Kidney epithelial cell (primary cell): ENCODE measurements at regions not wholly inside any gene's neighbourhood (a gene's known extent, or its start where the extent isn't known, plus 50 kb on each side); places are given as distances from the start of the nearest gene placed in this dataset.

ENCODE experiments used
- DNase-seq: peaks from one replicate; pipeline ENCODE4 v3.0.0-alpha.2; 2010; ENCODE audit warnings: low read depth
- H3K27me3 ChIP-seq: 2 replicates; pipeline ENCODE4 v1.6.0; 2011; ENCODE audit warnings: low read length; ENCODE audit not compliant: control insufficient read depth, insufficient read depth
- H3K36me3 ChIP-seq: 2 replicates; pipeline ENCODE4 v1.5.1; 2011; ENCODE audit warnings: low read length; ENCODE audit not compliant: control insufficient read depth, insufficient read depth
- H3K4me3 ChIP-seq: 2 replicates; pipeline ENCODE4 v1.5.1; 2011; ENCODE audit warnings: low read depth, mild to moderate bottlenecking, control low read depth, low read length
- CTCF ChIP-seq: IDR thresholded peaks from 2 replicates; pipeline ENCODE4 v1.5.1; 2011; ENCODE audit warnings: mild to moderate bottlenecking, moderate library complexity, low read length, control low read depth, inconsistent platforms; ENCODE audit not compliant: insufficient read depth, poor library complexity, severe bottlenecking

- no peak for DNase-seq
- TF ChIP-seq CTCF = no peak
- Histone ChIP-seq H3K27me3 (no peaks in the 10 kb centered on the region), H3K36me3 (no peaks in the 10 kb centered on the region), H3K4me3 (no peak overlapping the region)
Measured at GRCh38 chr12:63078906-63079305, 72.1 kb downstream of the AVPR1A start.

- H3K4me3 ChIP-seq = no peak overlapping the region
- H3K27me3 ChIP-seq = no peaks in the 10 kb centered on the region
- no peaks in the 10 kb centered on the region for H3K36me3 ChIP-seq
- DNase-seq = no peak
- TF ChIP-seq CTCF = no peak
Measured at GRCh38 chr12:63075376-63076060, 75.5 kb downstream of the AVPR1A start.

- no peak for TF ChIP-seq CTCF
- Histone ChIP-seq H3K4me3 (no peak overlapping the region), H3K27me3 (no peaks in the 10 kb centered on the region), H3K36me3 (no peaks in the 10 kb centered on the region)
- DNase-seq = no peak
Measured at GRCh38 chr12:63070709-63071108, 80.3 kb downstream of the AVPR1A start.

- no peak for TF ChIP-seq CTCF
- Histone ChIP-seq H3K27me3 (no peaks in the 10 kb centered on the region), H3K4me3 (no peak overlapping the region), H3K36me3 (no peaks in the 10 kb centered on the region)
- no peak for DNase-seq
Measured at GRCh38 chr12:63069860-63070617, 81.0 kb downstream of the AVPR1A start.

GRCh38 chr12:63068857-63069442 is 82.1 kb downstream of the AVPR1A start:
- H3K36me3 ChIP-seq = no peaks in the 10 kb centered on the region
- no peak for DNase-seq
- TF ChIP-seq CTCF = peak; percentile 60
- H3K27me3 ChIP-seq = no peaks in the 10 kb centered on the region
- no peak overlapping the region for H3K4me3 ChIP-seq
